Esophagus muscularis mucosa (tissue), 3 donors: ENCODE measurements at regions not wholly inside any gene's neighbourhood (a gene's known extent, or its start where the extent isn't known, plus 50 kb on each side); places are given as distances from the start of the nearest gene placed in this dataset.

ENCODE experiments used
- CTCF ChIP-seq, 3 experiments: fragments of 200-600 bp in 2 of 3; fragments of 450-650 bp in 1 of 3; sonication (generic) in 2 of 3; IDR thresholded peaks; one replicate each; pipeline ENCODE4 v1.5.1; 2017 to 2019; ENCODE audit warnings: antibody characterized with exemption in 3 of 3, mild to moderate bottlenecking in 2 of 3, moderate library complexity in 1 of 3
- POLR2A ChIP-seq: fragments of 450-650 bp; IDR thresholded peaks from one replicate; pipeline ENCODE4 v1.6.1; 2017; ENCODE audit warnings: antibody characterized with exemption, moderate library complexity, mild to moderate bottlenecking, low read depth

- no peak for TF ChIP-seq POLR2A
- no peak for TF ChIP-seq CTCF (IDR thresholded peaks at IDR 0.05)
These were observed 50.4 kb upstream of the CXADR start for GRCh38 chr21:17462276-17462981.
